C4-2B (cell line): ENCODE measurements at regions not wholly inside any gene's neighbourhood (a gene's known extent, or its start where the extent isn't known, plus 50 kb on each side); places are given as distances from the start of the nearest gene placed in this dataset.

Experiments used
- ZFX ChIP-seq: fragments of 450-650 bp; IDR thresholded peaks from 2 replicates; pipeline ENCODE4 v1.6.1; 2017
- TF ChIP-seq, protein P1 (sequence below): fragments of 450-650 bp; conservative IDR thresholded peaks from 2 replicates; pipeline ENCODE4 v1.5.1; 2017; ENCODE audit warnings: mild to moderate bottlenecking

DNA sequence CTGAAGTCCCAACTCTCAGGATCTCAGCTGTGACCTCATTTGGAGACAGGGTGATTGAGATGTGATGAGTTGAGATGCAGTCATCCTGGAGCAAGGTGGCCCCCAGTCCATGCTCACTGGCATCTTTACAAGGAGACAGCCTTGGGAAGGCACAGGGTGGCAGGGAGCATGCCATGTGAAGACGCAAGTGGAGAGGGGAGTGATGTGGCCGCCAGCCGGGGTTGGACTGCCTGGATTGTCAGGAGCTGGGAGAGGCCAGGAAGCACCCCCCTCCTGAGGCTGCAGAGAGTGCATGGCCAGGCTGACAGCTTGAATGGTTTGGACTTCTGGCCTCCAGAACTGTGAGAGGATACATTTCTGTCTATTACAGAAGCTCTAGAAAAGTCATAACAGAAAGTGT lies 194.4 kb downstream of the UQCRFS1 start:
- TF ChIP-seq, protein P1, sequence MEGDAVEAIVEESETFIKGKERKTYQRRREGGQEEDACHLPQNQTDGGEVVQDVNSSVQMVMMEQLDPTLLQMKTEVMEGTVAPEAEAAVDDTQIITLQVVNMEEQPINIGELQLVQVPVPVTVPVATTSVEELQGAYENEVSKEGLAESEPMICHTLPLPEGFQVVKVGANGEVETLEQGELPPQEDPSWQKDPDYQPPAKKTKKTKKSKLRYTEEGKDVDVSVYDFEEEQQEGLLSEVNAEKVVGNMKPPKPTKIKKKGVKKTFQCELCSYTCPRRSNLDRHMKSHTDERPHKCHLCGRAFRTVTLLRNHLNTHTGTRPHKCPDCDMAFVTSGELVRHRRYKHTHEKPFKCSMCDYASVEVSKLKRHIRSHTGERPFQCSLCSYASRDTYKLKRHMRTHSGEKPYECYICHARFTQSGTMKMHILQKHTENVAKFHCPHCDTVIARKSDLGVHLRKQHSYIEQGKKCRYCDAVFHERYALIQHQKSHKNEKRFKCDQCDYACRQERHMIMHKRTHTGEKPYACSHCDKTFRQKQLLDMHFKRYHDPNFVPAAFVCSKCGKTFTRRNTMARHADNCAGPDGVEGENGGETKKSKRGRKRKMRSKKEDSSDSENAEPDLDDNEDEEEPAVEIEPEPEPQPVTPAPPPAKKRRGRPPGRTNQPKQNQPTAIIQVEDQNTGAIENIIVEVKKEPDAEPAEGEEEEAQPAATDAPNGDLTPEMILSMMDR, result no peak
- TF ChIP-seq ZFX, result no peak
